K562 (cell line): ENCODE measurements at regions not wholly inside any gene's neighbourhood (a gene's known extent, or its start where the extent isn't known, plus 50 kb on each side); places are given as distances from the start of the nearest gene placed in this dataset.

Experiments
- ATAC-seq: fragments of 200-7000 bp; cut with Tn5 transposase; 3 replicates; pipeline ENCODE4 v1.9.1; 2020; ENCODE audit warnings: moderate library complexity
- BruUV-seq: library from RNA; stranded (reverse); fragments of 400-500 nt; replicated peaks from 2 replicates; lab custom pipeline; 2021; lab: Mats Ljungman, UMichigan
- CTCF ChIA-PET: fragments of 300-600 bp; formaldehyde crosslinking; extraction: SDS; loops from one replicate; lab custom pipeline; 2021; ENCODE audit warnings: low intra/inter-chr PET ratio; lab: Yijun Ruan, JAX
- POLR2A ChIA-PET: fragments of 300-600, 350-650 bp; sonication (Branson Sonifier 250); formaldehyde crosslinking; extraction: SDS; loops from one replicate; lab custom pipeline; 2021; ENCODE audit warnings: antibody characterized with exemption, inconsistent platforms; lab: Yijun Ruan, JAX
- DNase-seq, 4 experiments: peaks; one replicate each; pipeline versions ENCODE4 v3.0.0 to v3.0.0-alpha.2; 2011 to 2018; ENCODE audit warnings: low spot score in 3 of 4, mixed read lengths in 3 of 4; ENCODE audit errors: extremely low read depth in 1 of 4
- FAIRE-seq: peaks from 2 replicates; lab custom pipeline; 2011; peaks lifted over from hg19 to GRCh38; lab: Jason Lieb, UNC
- H2AFZ ChIP-seq: 2 replicates; pipeline ENCODE4 v1.6.0; 2011; ENCODE audit warnings: low read depth, low read length, control low read depth, inconsistent platforms
- H3K27ac ChIP-seq: fragments of 200-600 bp; 3 replicates; pipeline ENCODE4 v1.8.0; 2011; ENCODE audit warnings: low read depth, mild to moderate bottlenecking, control low read depth, inconsistent platforms, low read length, moderate library complexity, mixed read lengths; ENCODE audit errors: extremely low read depth
- H3K27me3 ChIP-seq, 2 experiments: fragments of 300-600 bp in 1 of 2; 2 replicates in 1 of 2; 3 replicates in 1 of 2; pipeline versions ENCODE4 v1.6.0 to v1.8.0; 2011; ENCODE audit warnings: inconsistent platforms in 2 of 2, low read length in 2 of 2, mild to moderate bottlenecking in 1 of 2, mixed read lengths in 1 of 2, moderate library complexity in 1 of 2; ENCODE audit not compliant: control insufficient read depth in 2 of 2, insufficient read depth in 2 of 2
- H3K36me3 ChIP-seq: fragments of 300-600 bp; 3 replicates; pipeline ENCODE4 v1.8.0; 2011; ENCODE audit warnings: mild to moderate bottlenecking, low read length, inconsistent platforms; ENCODE audit not compliant: control insufficient read depth, insufficient read depth
- H3K4me1 ChIP-seq, 2 experiments: fragments of 200-600 bp in 1 of 2; replicated peaks in 1 of 2; 2 replicates in 1 of 2; 3 replicates in 1 of 2; pipeline versions ENCODE4 v1.5.1 to v1.8.0; 2011; ENCODE audit warnings: inconsistent platforms in 2 of 2, low read length in 2 of 2, mild to moderate bottlenecking in 1 of 2, mixed read lengths in 1 of 2, moderate library complexity in 1 of 2; ENCODE audit not compliant: control insufficient read depth in 2 of 2, insufficient read depth in 2 of 2
- H3K4me2 ChIP-seq: 2 replicates; pipeline ENCODE4 v1.6.1; 2011; ENCODE audit warnings: low read length, control low read depth, inconsistent platforms, mixed read lengths; ENCODE audit not compliant: insufficient read depth
- H3K4me3 ChIP-seq: fragments of 200-600 bp; sonication (generic), shearing (Covaris generic); 2 replicates; pipeline ENCODE4 v1.5.1; 2016; ENCODE audit warnings: control low read depth, inconsistent platforms
- H3K79me2 ChIP-seq: fragments of 200-600 bp; 3 replicates; pipeline ENCODE4 v1.8.0; 2011; ENCODE audit warnings: low read length, inconsistent platforms; ENCODE audit not compliant: control insufficient read depth, insufficient read depth
- H3K9ac ChIP-seq, 2 experiments: 2 replicates each; pipeline versions ENCODE4 v1.6.0 to v1.6.1; 2011; ENCODE audit warnings: low read depth in 2 of 2, low read length in 2 of 2, control low read depth in 1 of 2, inconsistent platforms in 1 of 2, mild to moderate bottlenecking in 1 of 2, mixed read lengths in 1 of 2; ENCODE audit not compliant: insufficient read depth in 1 of 2
- H3K9me1 ChIP-seq: one replicate; pipeline ENCODE4 v1.6.0; 2011; ENCODE audit warnings: inconsistent platforms, mild to moderate bottlenecking, low read length, moderate library complexity; ENCODE audit not compliant: control insufficient read depth, insufficient read depth
- H3K9me3 ChIP-seq: replicated peaks from 2 replicates; pipeline ENCODE4 v1.5.1; 2011; ENCODE audit warnings: low read depth, low read length, inconsistent platforms; ENCODE audit not compliant: control insufficient read depth, insufficient read depth
- H4K20me1 ChIP-seq: replicated peaks from 2 replicates; pipeline ENCODE4 v1.6.1; 2011; ENCODE audit warnings: low read length, inconsistent platforms, mixed read lengths; ENCODE audit not compliant: control insufficient read depth, insufficient read depth
- BRCA1 ChIP-seq, 2 experiments: fragments of 450-650 bp in 1 of 2; sonication (generic) in 1 of 2; formaldehyde crosslinking in 1 of 2; IDR thresholded peaks; 2 replicates each; pipeline versions ENCODE4 v1.5.0 to v1.6.1; 2017 to 2020; ENCODE audit warnings: mild to moderate bottlenecking in 1 of 2, missing genetic modification reagents in 1 of 2
- ETV6 ChIP-seq, 3 experiments: fragments of 150-350 bp in 1 of 3; sonication (generic) in 1 of 3; formaldehyde crosslinking in 1 of 3; IDR thresholded peaks; 2 replicates each; pipeline versions ENCODE4 v1.6.1 to v1.8.0; 2014 to 2022; ENCODE audit warnings: borderline replicate concordance in 2 of 3, low read depth in 2 of 3, antibody characterized with exemption in 1 of 3, low read length in 1 of 3, mild to moderate bottlenecking in 1 of 3, missing genetic modification reagents in 1 of 3
- HEY1 ChIP-seq: fragments of 250-450 bp; sonication (Bioruptor Pico); IDR thresholded peaks from 2 replicates; pipeline ENCODE4 v1.5.0; 2020; ENCODE audit warnings: mild to moderate bottlenecking, moderate library complexity, borderline replicate concordance
- MCM2 ChIP-seq: fragments of 450-650 bp; IDR thresholded peaks from 2 replicates; pipeline ENCODE4 v1.6.1; 2017; ENCODE audit warnings: low read depth, mild to moderate bottlenecking
- NR2C1 ChIP-seq, 2 experiments: fragments of 450-650 bp; IDR thresholded peaks; 2 replicates each; pipeline ENCODE4 v1.6.1; 2017; ENCODE audit warnings: mild to moderate bottlenecking in 2 of 2, antibody characterized with exemption in 1 of 2, inconsistent platforms in 1 of 2, missing compliant biosample characterization in 1 of 2, missing genetic modification characterization in 1 of 2
- PML ChIP-seq: IDR thresholded peaks from 2 replicates; pipeline ENCODE4 v1.6.1; 2012; ENCODE audit warnings: low read length, inconsistent platforms
- WGBS: fragments of 100-300 bp; shearing (Covaris generic); methylation state at CpG from one replicate; pipeline ENCODE4 v1.1.6; 2016; ENCODE audit warnings: low coverage, mixed read lengths; ENCODE audit not compliant: insufficient coverage; ENCODE audit errors: missing lambda C conversion rate; 5-methylcytosine and 5-hydroxymethylcytosine counted together
- in situ Hi-C: fragments of 300-500 bp; cut with MboI; formaldehyde crosslinking; loops from 4 replicates; pipeline ENCODE4 v1.15.0; 2018; ENCODE audit warnings: inconsistent platforms, mixed read lengths
- intact Hi-C: fragments of 100-400 bp; cut with micrococcal nuclease; formaldehyde crosslinking; loops from 2 replicates; pipeline ENCODE4 v1.14.2; 2022
- TF ChIP-seq, protein P1 (sequence below): fragments of 200-800 bp; sonication (Bioruptor generic); IDR thresholded peaks from 2 replicates; pipeline ENCODE4 v1.6.1; 2017; ENCODE audit warnings: missing genetic modification characterization, missing compliant biosample characterization

DNA sequence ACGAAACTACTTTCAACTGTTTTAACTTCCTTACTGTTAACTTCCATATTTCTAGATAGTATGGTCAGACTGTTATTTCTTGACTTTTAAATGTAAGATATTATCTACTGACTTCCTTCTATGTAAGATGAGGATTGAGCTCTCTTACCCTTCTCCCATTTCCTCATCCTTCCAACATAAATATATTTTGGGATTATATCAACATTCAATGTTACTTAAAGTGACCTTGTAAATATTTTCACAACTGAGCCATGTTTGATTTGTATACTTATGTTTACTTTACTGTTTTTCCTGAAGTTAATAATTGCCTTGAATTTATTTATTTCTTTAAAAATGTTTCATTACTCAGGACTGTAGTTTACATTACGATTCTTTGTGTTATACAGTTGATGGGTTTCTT, 148.7 kb downstream of the ZIC5 start:
- no peak overlapping the region for H3K27ac ChIP-seq
- CTCF ChIA-PET, result no interaction called here

More for the DNA sequence above, 148.7 kb downstream of the ZIC5 start:
- Histone ChIP-seq H2AFZ (no peak overlapping the region), H3K79me2 (no peaks in the 10 kb centered on the region), H3K9ac (no peak overlapping the region), H4K20me1 (peaks cover 3% of the 10 kb centered on the region; the same call in 1 of the 2 replicates), H3K4me2 (no peak overlapping the region), H3K4me1 (no peaks in the 10 kb centered on the region), H3K4me3 (no peak overlapping the region), H3K9me3 (no peaks in the 10 kb centered on the region), H3K36me3 (no peaks in the 10 kb centered on the region), H3K27me3 (peaks cover 0 to 22% of the 10 kb centered on the region in 2 experiments; a peak in 3 of 5 replicates), H3K9me1 (no peaks in the 10 kb centered on the region)
- FAIRE-seq (no peak), DNase-seq (no peak), ATAC-seq (no peak)
- POLR2A ChIA-PET, result no interaction called here
- TF ChIP-seq PML (no peak), BRCA1 (IDR thresholded peaks at IDR 0.05) (no peak), BRCA1 (CRISPR knock-in tag; IDR thresholded peaks at IDR 0.05) (no peak), NR2C1 (IDR thresholded peaks at IDR 0.05) (no peak), NR2C1 (tag; IDR thresholded peaks at IDR 0.05) (no peak), HEY1 (CRISPR knock-in tag) (no peak), MCM2 (no peak), ETV6 (IDR thresholded peaks at IDR 0.05; ENCODE audit: borderline replicate concordance in 1 of 2, low read depth in 2 of 2, low read length in 1 of 2) (no peak), ETV6 (CRISPR knock-in tag; IDR thresholded peaks at IDR 0.05; ENCODE audit: borderline replicate concordance) (no peak)
- TF ChIP-seq, protein P1, sequence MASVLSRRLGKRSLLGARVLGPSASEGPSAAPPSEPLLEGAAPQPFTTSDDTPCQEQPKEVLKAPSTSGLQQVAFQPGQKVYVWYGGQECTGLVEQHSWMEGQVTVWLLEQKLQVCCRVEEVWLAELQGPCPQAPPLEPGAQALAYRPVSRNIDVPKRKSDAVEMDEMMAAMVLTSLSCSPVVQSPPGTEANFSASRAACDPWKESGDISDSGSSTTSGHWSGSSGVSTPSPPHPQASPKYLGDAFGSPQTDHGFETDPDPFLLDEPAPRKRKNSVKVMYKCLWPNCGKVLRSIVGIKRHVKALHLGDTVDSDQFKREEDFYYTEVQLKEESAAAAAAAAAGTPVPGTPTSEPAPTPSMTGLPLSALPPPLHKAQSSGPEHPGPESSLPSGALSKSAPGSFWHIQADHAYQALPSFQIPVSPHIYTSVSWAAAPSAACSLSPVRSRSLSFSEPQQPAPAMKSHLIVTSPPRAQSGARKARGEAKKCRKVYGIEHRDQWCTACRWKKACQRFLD (CRISPR knock-in tag), result no peak
- 0% methylated on average over 2 of the region's 2 CpGs for WGBS
- intact Hi-C loops, result no loop called here
- in situ Hi-C loops, result no loop called here
- no TSS peak for BruUV-seq
